Ishikawa (cell line): ENCODE measurements at regions not wholly inside any gene's neighbourhood (a gene's known extent, or its start where the extent isn't known, plus 50 kb on each side); places are given as distances from the start of the nearest gene placed in this dataset.

Source experiments
- CEBPB ChIP-seq: IDR thresholded peaks from 2 replicates; pipeline ENCODE4 v1.6.1; 2012
- CREB1 ChIP-seq: IDR thresholded peaks from 2 replicates; pipeline ENCODE4 v1.6.1; 2012; ENCODE audit warnings: low read depth
- EGR1 ChIP-seq: IDR thresholded peaks from 2 replicates; pipeline ENCODE4 v1.6.1; 2012
- EP300 ChIP-seq: IDR thresholded peaks from 2 replicates; pipeline ENCODE4 v1.6.1; 2012; ENCODE audit warnings: borderline replicate concordance
- FOXM1 ChIP-seq: IDR thresholded peaks from 2 replicates; pipeline ENCODE4 v1.6.1; 2012; ENCODE audit warnings: low read depth, borderline replicate concordance
- MAX ChIP-seq: IDR thresholded peaks from 2 replicates; pipeline ENCODE4 v1.6.1; 2012
- NFIC ChIP-seq: IDR thresholded peaks from 2 replicates; pipeline ENCODE4 v1.6.1; 2012
- RAD21 ChIP-seq: IDR thresholded peaks from 2 replicates; pipeline ENCODE4 v1.6.1; 2012; ENCODE audit warnings: low read depth
- REST ChIP-seq: IDR thresholded peaks from 2 replicates; pipeline ENCODE4 v1.6.1; 2012; ENCODE audit warnings: low read depth, mild to moderate bottlenecking
- TAF1 ChIP-seq: IDR thresholded peaks from 2 replicates; pipeline ENCODE4 v1.6.1; 2012; ENCODE audit warnings: low read depth, mild to moderate bottlenecking
- TCF12 ChIP-seq: IDR thresholded peaks from 2 replicates; pipeline ENCODE4 v1.6.1; 2012; ENCODE audit warnings: low read depth
- TEAD4 ChIP-seq: IDR thresholded peaks from 2 replicates; pipeline ENCODE4 v1.6.1; 2012
- USF1 ChIP-seq: IDR thresholded peaks from 2 replicates; pipeline ENCODE4 v1.6.1; 2012
- YY1 ChIP-seq: IDR thresholded peaks from 2 replicates; pipeline ENCODE4 v1.6.1; 2012; ENCODE audit warnings: low read depth
- ZBTB7A ChIP-seq: IDR thresholded peaks from 2 replicates; pipeline ENCODE4 v1.6.1; 2012; ENCODE audit warnings: low read depth

DNA sequence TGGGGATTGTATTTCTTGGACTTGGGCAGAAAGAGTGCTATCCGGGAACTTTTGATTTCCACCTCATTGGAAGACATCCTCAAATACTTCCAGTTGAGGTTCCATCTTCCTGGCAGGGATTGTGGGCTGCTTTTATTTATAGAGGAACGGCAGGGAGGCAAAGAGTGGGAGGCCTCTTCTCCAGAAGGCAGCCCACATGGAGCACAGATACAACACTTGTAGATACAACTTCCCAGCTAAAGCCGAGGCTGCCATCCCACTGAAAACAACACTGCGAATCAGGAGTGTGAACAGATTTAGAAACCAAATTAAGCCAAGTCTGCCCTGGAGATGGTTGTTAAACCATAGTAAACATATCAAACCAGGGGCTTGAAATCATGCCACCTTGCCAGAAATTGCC is 212.8 kb upstream of the PPARGC1A start:
- TF ChIP-seq TAF1 (no peak), NFIC (no peak), RAD21 (no peak), REST (no peak), CREB1 (no peak), YY1 (no peak), EP300 (no peak), FOXM1 (no peak), EGR1 (no peak), MAX (no peak), CEBPB (no peak), TEAD4 (no peak), ZBTB7A (no peak), TCF12 (no peak), USF1 (no peak)

DNA sequence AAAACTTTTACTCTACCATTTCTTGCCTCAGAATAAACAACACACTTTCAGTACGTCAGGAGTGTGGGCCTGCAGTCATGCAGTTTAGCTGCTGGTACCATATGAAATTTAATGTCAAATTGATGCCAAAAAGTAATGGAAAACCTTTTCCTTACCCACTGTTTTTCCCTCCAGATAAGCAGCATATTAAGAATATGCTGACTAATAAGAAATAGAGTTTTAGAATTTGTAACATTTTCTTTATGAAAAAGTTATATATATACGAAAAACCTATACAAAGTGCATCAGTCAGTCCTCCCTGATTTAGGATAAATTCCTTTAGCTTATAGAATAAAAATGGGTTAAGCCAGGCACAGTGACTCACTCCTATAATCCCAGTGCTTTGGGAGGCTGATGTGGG is 206.8 kb upstream of the PPARGC1A start:
- no peak for TF ChIP-seq TCF12
- TF ChIP-seq CEBPB = no peak
- no peak for TF ChIP-seq NFIC

DNA sequence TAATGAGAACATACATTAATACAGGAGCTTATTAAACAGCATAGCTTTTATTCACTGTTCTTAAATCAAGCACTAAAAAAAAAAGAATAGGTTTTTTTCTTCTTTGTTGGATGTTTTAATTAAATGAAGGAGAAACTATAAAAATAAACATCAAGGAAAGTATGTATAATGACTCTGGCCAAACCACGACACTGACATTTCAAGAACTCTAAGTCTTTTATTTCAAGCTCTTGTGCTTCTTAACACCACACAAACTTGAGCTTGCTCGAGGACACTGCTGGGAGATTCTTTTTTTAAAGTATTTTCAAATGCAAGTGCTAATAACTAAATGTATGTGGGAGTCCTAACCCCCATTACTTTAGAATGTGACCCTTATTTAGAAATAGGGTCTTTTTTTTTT is 204.9 kb upstream of the PPARGC1A start:
- TF ChIP-seq MAX (no peak), USF1 (no peak), YY1 (no peak)

GRCh38 chr4:24093446-24093845 is 203.6 kb upstream of the PPARGC1A start:
- TF ChIP-seq TCF12 (no peak), USF1 (no peak), CEBPB (no peak), CREB1 (no peak), YY1 (no peak), ZBTB7A (no peak), RAD21 (no peak), TAF1 (no peak), MAX (no peak), TEAD4 (no peak), EP300 (no peak), FOXM1 (no peak), NFIC (no peak), EGR1 (no peak), REST (no peak)

GRCh38 chr4:24091639-24092233 is 201.9 kb upstream of the PPARGC1A start:
- TF ChIP-seq CEBPB = no peak
- TF ChIP-seq REST = no peak
- no peak for TF ChIP-seq EP300
- no peak for TF ChIP-seq RAD21
- no peak for TF ChIP-seq USF1
- no peak for TF ChIP-seq TCF12
- TF ChIP-seq YY1 = no peak
- TF ChIP-seq ZBTB7A = no peak
